Breast epithelium (tissue), 4 donors: ENCODE measurements at regions not wholly inside any gene's neighbourhood (a gene's known extent, or its start where the extent isn't known, plus 50 kb on each side); places are given as distances from the start of the nearest gene placed in this dataset.
A peak's percentile ranks its signal among the peaks of the same experiment; 100 is the strongest.

Source experiments
- DNase-seq, 2 donors: peaks; one replicate each; pipeline ENCODE4 v3.0.0-alpha.2; 2019; ENCODE audit warnings: low spot score in 2 of 2
- H3K27ac ChIP-seq, 2 donors: fragments of 200-600 bp; sonication (generic) in 1 of 2; one replicate each; pipeline ENCODE4 v1.5.1; 2016 to 2019; ENCODE audit warnings: mild to moderate bottlenecking in 1 of 2
- H3K27me3 ChIP-seq, 2 donors: fragments of 200-600 bp; sonication (generic) in 1 of 2; one replicate each; pipeline versions ENCODE4 v1.5.1 to v1.6.0; 2017 to 2019; ENCODE audit warnings: control low read depth in 1 of 2, mild to moderate bottlenecking in 1 of 2
- H3K36me3 ChIP-seq: fragments of 200-600 bp; one replicate; pipeline ENCODE4 v1.5.1; 2019
- H3K4me1 ChIP-seq, 2 donors: fragments of 200-600 bp; sonication (generic); one replicate each; pipeline ENCODE4 v1.5.1; 2016 to 2019; ENCODE audit warnings: control low read depth in 1 of 2
- H3K4me3 ChIP-seq, 3 donors: fragments of 200-600 bp; sonication (generic); 1 replicate in 2 of 3; 2 replicates in 1 of 3; pipeline ENCODE4 v1.5.1; 2016 to 2019; ENCODE audit warnings: mild to moderate bottlenecking in 3 of 3, moderate library complexity in 2 of 3
- H3K9me3 ChIP-seq, 2 donors: fragments of 200-600 bp; sonication (generic) in 1 of 2; one replicate each; pipeline ENCODE4 v1.5.1; 2016 to 2019; ENCODE audit warnings: control low read depth in 1 of 2
- POLR2A ChIP-seq: fragments of 450-650 bp; IDR thresholded peaks from one replicate; pipeline ENCODE4 v1.6.1; 2016; ENCODE audit warnings: antibody characterized with exemption, mild to moderate bottlenecking, moderate library complexity
- POLR2AphosphoS5 ChIP-seq, 3 donors: sonication (generic); formaldehyde crosslinking; IDR thresholded peaks; one replicate each; pipeline ENCODE4 v1.6.1; 2017; ENCODE audit warnings: antibody characterized with exemption in 3 of 3
- intact Hi-C: fragments of 100-400 bp; cut with DNase I; formaldehyde crosslinking; loops from one replicate; pipeline ENCODE4 v1.15.1; 2023; ENCODE audit warnings: low total_unique reads
- TF ChIP-seq, protein P1 (sequence below), 3 donors: fragments of 450-650 bp; IDR thresholded peaks; one replicate each; pipeline ENCODE4 v1.5.1; 2016 to 2017; ENCODE audit warnings: antibody characterized with exemption in 3 of 3, mild to moderate bottlenecking in 3 of 3, moderate library complexity in 3 of 3

DNA sequence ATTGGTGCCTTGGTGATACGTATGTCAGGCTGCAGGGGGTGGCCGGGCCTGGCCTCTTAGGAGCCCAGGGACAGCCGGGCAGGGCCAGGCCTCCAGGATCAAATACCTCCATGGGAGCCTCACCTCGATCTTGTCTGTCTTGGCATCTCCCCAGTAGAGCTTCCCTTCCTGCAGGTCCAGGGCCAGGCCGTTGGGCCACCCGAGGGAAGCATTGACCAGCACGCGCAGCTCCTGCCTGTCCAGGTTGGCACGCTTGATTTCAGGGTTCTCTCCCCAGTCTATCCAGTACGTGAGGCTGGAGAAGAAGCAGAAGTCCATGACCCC, 137.7 kb downstream of the CRYBB2 start:
- intact Hi-C loops, result no loop called here
- Histone ChIP-seq H3K36me3 (no peaks in the 10 kb centered on the region), H3K27me3 (no peaks in the 10 kb centered on the region), H3K27ac (no peak overlapping the region), H3K4me3 (no peak overlapping the region), H3K9me3 (no peaks in the 10 kb centered on the region), H3K4me1 (no peaks in the 10 kb centered on the region)
- peak in 1 of 2 donors; percentile 47 for DNase-seq
- TF ChIP-seq, protein P1, sequence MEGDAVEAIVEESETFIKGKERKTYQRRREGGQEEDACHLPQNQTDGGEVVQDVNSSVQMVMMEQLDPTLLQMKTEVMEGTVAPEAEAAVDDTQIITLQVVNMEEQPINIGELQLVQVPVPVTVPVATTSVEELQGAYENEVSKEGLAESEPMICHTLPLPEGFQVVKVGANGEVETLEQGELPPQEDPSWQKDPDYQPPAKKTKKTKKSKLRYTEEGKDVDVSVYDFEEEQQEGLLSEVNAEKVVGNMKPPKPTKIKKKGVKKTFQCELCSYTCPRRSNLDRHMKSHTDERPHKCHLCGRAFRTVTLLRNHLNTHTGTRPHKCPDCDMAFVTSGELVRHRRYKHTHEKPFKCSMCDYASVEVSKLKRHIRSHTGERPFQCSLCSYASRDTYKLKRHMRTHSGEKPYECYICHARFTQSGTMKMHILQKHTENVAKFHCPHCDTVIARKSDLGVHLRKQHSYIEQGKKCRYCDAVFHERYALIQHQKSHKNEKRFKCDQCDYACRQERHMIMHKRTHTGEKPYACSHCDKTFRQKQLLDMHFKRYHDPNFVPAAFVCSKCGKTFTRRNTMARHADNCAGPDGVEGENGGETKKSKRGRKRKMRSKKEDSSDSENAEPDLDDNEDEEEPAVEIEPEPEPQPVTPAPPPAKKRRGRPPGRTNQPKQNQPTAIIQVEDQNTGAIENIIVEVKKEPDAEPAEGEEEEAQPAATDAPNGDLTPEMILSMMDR (IDR thresholded peaks at IDR 0.05), result no peak
- TF ChIP-seq POLR2A, result no peak
- TF ChIP-seq POLR2AphosphoS5 (IDR thresholded peaks at IDR 0.05), result no peak

DNA sequence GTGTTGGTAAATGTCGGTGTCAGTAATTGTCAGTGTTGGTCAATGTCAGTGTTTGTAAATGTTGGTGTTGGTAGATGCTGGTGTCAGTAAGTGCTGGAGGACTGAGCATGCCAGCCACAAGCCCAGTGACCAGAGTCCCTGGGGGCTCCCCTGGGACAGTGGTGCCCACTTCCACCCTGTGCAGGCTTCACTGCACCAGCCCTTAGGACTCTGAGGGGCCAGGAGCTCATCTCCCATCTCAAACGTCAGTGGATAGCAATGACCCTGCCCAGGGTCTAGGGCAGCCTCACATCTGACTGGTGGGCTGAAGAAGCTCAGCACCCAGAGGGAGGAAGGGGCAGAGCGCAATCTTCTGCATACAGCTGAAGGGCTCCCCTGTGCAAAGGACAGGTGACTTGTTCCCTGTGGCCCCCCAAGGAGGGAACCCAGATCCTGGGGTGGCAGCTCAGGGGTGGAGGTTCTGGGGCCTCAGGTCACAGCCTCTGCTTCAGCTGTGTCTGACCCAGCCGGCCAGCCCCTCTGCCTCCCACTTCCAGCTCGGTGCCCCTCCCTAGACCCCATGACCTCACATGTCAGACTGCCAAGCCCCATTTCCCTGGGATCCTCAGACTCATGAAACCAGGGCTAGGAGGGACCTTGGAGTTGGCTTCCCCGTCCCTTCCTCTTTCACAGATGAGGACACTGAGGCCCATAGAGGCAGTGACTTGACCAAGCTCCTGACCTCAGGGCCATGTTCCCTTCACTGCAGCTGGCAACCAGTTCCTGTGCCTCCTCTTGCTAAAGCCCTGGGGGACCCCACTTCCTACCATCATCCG, 138.4 kb downstream of the CRYBB2 start:
- H3K27me3 ChIP-seq, result no peaks in the 10 kb centered on the region
- no peak overlapping the region for H3K27ac ChIP-seq
- H3K9me3 ChIP-seq, result no peaks in the 10 kb centered on the region
- DNase-seq, result peak in 1 of 2 donors; percentile 30
- intact Hi-C loops, result no loop called here
- H3K36me3 ChIP-seq, result no peaks in the 10 kb centered on the region
- H3K4me3 ChIP-seq, result no peak overlapping the region
- TF ChIP-seq POLR2A (no peak), POLR2AphosphoS5 (IDR thresholded peaks at IDR 0.05) (no peak)
- TF ChIP-seq, protein P1 (IDR thresholded peaks at IDR 0.05), result no peak
- no peaks in the 10 kb centered on the region for H3K4me1 ChIP-seq

DNA sequence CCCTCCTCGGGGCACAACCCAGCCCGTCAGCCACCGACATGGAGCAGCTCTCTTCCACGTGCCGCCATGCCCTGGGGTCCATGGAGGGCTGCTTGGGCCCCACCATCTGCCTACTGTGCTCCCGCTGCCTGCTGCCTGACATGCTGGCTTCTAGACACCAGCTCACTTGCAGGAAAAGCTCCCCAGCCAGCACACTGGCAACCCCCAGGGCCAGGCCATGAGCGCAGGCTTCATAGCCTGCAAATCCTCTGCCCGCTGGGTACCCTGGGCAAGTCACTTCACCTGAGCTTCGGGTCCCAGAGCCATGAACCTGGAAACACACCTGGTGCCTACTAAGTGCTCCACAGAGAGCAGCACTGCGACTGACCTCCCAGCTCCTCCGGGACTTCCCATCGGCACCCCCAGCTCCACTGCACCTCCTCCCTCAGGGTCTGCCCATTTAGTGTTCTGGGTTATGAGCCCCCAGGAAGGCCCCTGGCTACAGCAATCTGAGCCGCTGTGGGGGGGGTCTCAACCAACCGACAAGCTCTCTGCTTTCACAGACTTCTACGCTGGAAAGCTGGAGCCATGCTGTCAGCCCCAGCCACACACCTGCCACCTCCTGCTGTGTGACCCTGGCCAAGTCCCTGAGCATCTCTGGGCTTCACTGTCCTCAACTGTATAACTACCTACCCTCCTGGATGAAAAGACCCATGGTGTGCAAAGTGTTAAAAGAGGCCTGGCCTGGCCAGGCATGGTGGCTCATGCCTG, 139.2 kb downstream of the CRYBB2 start:
- Histone ChIP-seq H3K4me3 (no peak overlapping the region), H3K27me3 (no peaks in the 10 kb centered on the region), H3K9me3 (no peaks in the 10 kb centered on the region), H3K36me3 (no peaks in the 10 kb centered on the region), H3K4me1 (no peaks in the 10 kb centered on the region), H3K27ac (no peak overlapping the region)
- TF ChIP-seq POLR2A (no peak), POLR2AphosphoS5 (IDR thresholded peaks at IDR 0.05) (no peak)
- TF ChIP-seq, protein P1 (IDR thresholded peaks at IDR 0.05), result no peak
- intact Hi-C loops, result no loop called here
- peak in 1 of 2 donors; percentile 38 for DNase-seq

DNA sequence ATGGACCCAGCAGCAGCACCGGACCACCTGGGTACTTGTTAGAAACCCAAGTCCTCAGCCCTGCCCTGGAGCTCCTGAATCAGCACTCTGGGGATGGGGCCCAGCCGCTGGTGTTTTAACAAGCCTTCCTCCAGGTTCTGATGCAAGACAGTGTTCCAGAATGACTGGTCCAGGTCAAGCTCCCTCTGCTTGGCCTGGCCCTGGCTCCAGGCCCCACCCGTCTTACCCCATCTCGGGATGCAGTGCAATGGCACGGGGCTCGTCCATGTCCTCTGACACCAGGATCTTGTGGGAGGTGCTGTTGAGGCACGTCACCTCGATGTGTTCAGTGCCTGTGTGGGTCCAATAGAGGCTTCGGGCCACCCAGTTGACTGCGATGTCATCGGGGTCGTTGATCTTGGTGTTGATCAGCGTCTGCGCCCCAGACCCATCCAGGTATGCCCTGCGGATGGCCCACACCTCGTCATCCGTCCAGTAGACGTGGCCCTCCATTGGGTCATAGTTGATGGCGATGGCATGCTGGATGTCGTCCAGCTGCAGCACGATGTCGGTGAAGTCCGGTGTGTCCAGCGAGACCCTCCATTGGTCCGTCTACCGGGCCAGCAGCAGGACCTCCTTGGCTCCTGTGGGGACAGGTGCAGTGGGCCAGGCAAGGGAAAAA, 140.3 kb downstream of the CRYBB2 start:
- no peak overlapping the region for H3K27ac ChIP-seq
- intact Hi-C loops, result no loop called here
- H3K9me3 ChIP-seq, result no peaks in the 10 kb centered on the region
- no peak overlapping the region for H3K4me3 ChIP-seq
- TF ChIP-seq POLR2AphosphoS5 (IDR thresholded peaks at IDR 0.05), result no peak
- no peak for TF ChIP-seq POLR2A
- TF ChIP-seq, protein P1 (IDR thresholded peaks at IDR 0.05), result no peak
- H3K4me1 ChIP-seq, result no peaks in the 10 kb centered on the region
- no peaks in the 10 kb centered on the region for H3K27me3 ChIP-seq
- DNase-seq, result peak in 1 of 2 donors; percentile 47
- no peaks in the 10 kb centered on the region for H3K36me3 ChIP-seq

DNA sequence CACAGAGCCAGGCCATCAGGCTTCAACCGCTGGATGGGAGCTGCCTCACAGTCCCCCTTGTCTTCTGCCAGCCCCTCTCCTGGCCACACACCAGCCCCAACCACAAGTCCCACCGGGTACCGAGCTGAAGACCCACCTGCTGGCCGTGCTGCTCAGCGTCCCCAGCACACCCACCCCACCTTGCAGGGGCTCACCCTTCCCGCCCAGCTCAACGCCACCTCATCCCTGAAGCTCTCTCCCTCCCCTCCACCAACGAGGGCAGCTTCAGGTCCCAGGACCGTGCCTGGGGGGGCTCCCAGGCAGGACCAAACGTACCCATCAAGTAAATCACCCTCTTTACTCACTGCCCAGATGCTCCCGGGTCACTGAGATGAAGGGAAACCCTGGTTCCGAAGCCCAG, 141.0 kb downstream of the CRYBB2 start:
- TF ChIP-seq POLR2A (no peak), POLR2AphosphoS5 (IDR thresholded peaks at IDR 0.05) (no peak)
- TF ChIP-seq, protein P1 (IDR thresholded peaks at IDR 0.05), result no peak
- H3K27me3 ChIP-seq, result no peaks in the 10 kb centered on the region
- intact Hi-C loops, result no loop called here
- no peak overlapping the region for H3K4me3 ChIP-seq
- H3K9me3 ChIP-seq, result no peaks in the 10 kb centered on the region
- no peaks in the 10 kb centered on the region for H3K36me3 ChIP-seq
- peak in 1 of 2 donors; percentile 47 for DNase-seq
- no peak overlapping the region for H3K27ac ChIP-seq
- H3K4me1 ChIP-seq, result no peaks in the 10 kb centered on the region
